Fibroblast of lung (primary cell): ENCODE measurements at regions not wholly inside any gene's neighbourhood (a gene's known extent, or its start where the extent isn't known, plus 50 kb on each side); places are given as distances from the start of the nearest gene placed in this dataset.
A peak's percentile ranks its signal among the peaks of the same experiment; 100 is the strongest.
"Not testable (repeated sequence)": the region's sequence is repeated elsewhere in the genome, so short reads cannot be mapped to it uniquely, and the experiment has no call there.

Source experiments
- DNase-seq, 2 donors: peaks; one replicate each; pipeline versions ENCODE4 v3.0.0 to v3.0.0-alpha.2; 2010; ENCODE audit warnings: low read depth in 2 of 2
- H2AFZ ChIP-seq: 2 replicates; pipeline ENCODE4 v1.5.1; 2012; ENCODE audit warnings: low read length, control low read depth, inconsistent platforms
- H3K27ac ChIP-seq: 2 replicates; pipeline ENCODE4 v1.5.1; 2011; ENCODE audit warnings: low read length, control low read depth; ENCODE audit not compliant: insufficient read depth
- H3K27me3 ChIP-seq: 2 replicates; pipeline ENCODE4 v1.5.1; 2011; ENCODE audit warnings: mild to moderate bottlenecking, low read length; ENCODE audit not compliant: control insufficient read depth, insufficient read depth
- H3K36me3 ChIP-seq: 2 replicates; pipeline ENCODE4 v1.5.1; 2011; ENCODE audit warnings: low read length; ENCODE audit not compliant: control insufficient read depth, insufficient read depth
- H3K4me1 ChIP-seq: 2 replicates; pipeline ENCODE4 v1.5.1; 2011; ENCODE audit warnings: low read length; ENCODE audit not compliant: control insufficient read depth, insufficient read depth; ENCODE audit errors: extremely low read depth
- H3K4me2 ChIP-seq: 2 replicates; pipeline ENCODE4 v1.5.1; 2011; ENCODE audit warnings: low read length, control low read depth; ENCODE audit not compliant: insufficient read depth; ENCODE audit errors: extremely low read depth
- H3K4me3 ChIP-seq, 4 experiments: fragments of 200-600 bp in 1 of 4; sonication (generic) in 1 of 4; replicated peaks in 1 of 4; 2 replicates each; pipeline ENCODE4 v1.5.1; 2011 to 2016; ENCODE audit warnings: low read length in 4 of 4, low read depth in 3 of 4, mild to moderate bottlenecking in 3 of 4, control low read depth in 2 of 4, inconsistent platforms in 1 of 4, mixed read lengths in 1 of 4; ENCODE audit not compliant: insufficient read depth in 1 of 4; ENCODE audit errors: control extremely low read depth in 1 of 4
- H3K79me2 ChIP-seq: 2 replicates; pipeline ENCODE4 v1.5.1; 2012; ENCODE audit warnings: mild to moderate bottlenecking, low read length, inconsistent platforms; ENCODE audit not compliant: control insufficient read depth, insufficient read depth
- H3K9ac ChIP-seq: 2 replicates; pipeline ENCODE4 v1.5.1; 2011; ENCODE audit warnings: mild to moderate bottlenecking, low read length, control low read depth; ENCODE audit not compliant: insufficient read depth
- H3K9me3 ChIP-seq: 2 replicates; pipeline ENCODE4 v1.5.1; 2012; ENCODE audit warnings: low read depth, low read length; ENCODE audit not compliant: control insufficient read depth, insufficient read depth
- H4K20me1 ChIP-seq: 2 replicates; pipeline ENCODE4 v1.5.1; 2011; ENCODE audit warnings: low read length; ENCODE audit not compliant: control insufficient read depth, insufficient read depth; ENCODE audit errors: extremely low read depth
- CTCF ChIP-seq, 2 donors: IDR thresholded peaks in 1 of 2; conservative IDR thresholded peaks in 1 of 2; 1 replicate in 1 of 2; 2 replicates in 1 of 2; pipeline ENCODE4 v1.5.1; 2011 to 2012; ENCODE audit warnings: low read length in 2 of 2, control low read depth in 1 of 2, inconsistent platforms in 1 of 2, low read depth in 1 of 2, mild to moderate bottlenecking in 1 of 2
- EZH2 ChIP-seq: IDR thresholded peaks from 2 replicates; pipeline ENCODE4 v1.5.1; 2012; ENCODE audit warnings: low read length, control low read depth, mild to moderate bottlenecking; ENCODE audit errors: missing control alignments

- Histone ChIP-seq H3K4me2 (no peak overlapping the region), H3K9me3 (no peaks in the 10 kb centered on the region), H4K20me1 (no peaks in the 10 kb centered on the region), H3K9ac (no peak overlapping the region), H3K27ac (no peak overlapping the region), H3K4me3 (no peak overlapping the region), H3K4me1 (peaks cover 9% of the 10 kb centered on the region), H2AFZ (no peak overlapping the region), H3K79me2 (no peaks in the 10 kb centered on the region), H3K27me3 (no peaks in the 10 kb centered on the region), H3K36me3 (no peaks in the 10 kb centered on the region)
- TF ChIP-seq CTCF (conservative IDR thresholded peaks at IDR 0.05 in 1 of 2, IDR thresholded peaks at IDR 0.05 in 1 of 2; ENCODE audit: low read depth in 1 of 2, low read length in 2 of 2) = no peak
- TF ChIP-seq EZH2 = no peak
- no peak for DNase-seq
Observed at GRCh38 chr6:140446241-140446640, 1071.8 kb upstream of the CITED2 start.

- H3K9me3 ChIP-seq = no peaks in the 10 kb centered on the region
- no peak overlapping the region for H3K9ac ChIP-seq
- no peaks in the 10 kb centered on the region for H3K79me2 ChIP-seq
- no peaks in the 10 kb centered on the region for H3K27me3 ChIP-seq
- no peaks in the 10 kb centered on the region for H4K20me1 ChIP-seq
- H3K36me3 ChIP-seq = no peaks in the 10 kb centered on the region
- peak; percentile 53 to 83 for DNase-seq
- H2AFZ ChIP-seq = no peak overlapping the region
- H3K27ac ChIP-seq = no peak overlapping the region
- H3K4me3 ChIP-seq = no peak overlapping the region
- peaks cover 11% of the 10 kb centered on the region for H3K4me1 ChIP-seq
- peak overlapping the region; percentile 15 for H3K4me2 ChIP-seq
- TF ChIP-seq CTCF (conservative IDR thresholded peaks at IDR 0.05 in 1 of 2, IDR thresholded peaks at IDR 0.05 in 1 of 2; ENCODE audit: low read depth in 1 of 2, low read length in 2 of 2) (no peak), EZH2 (no peak)
Observed at GRCh38 chr6:140445474-140446004, 1071.1 kb upstream of the CITED2 start.

GRCh38 chr6:140443112-140443511 is 1068.7 kb upstream of the CITED2 start:
- H2AFZ ChIP-seq, H3K9me3 ChIP-seq, DNase-seq, H3K27ac ChIP-seq, H3K79me2 ChIP-seq, H3K9ac ChIP-seq, H3K4me3 ChIP-seq, H4K20me1 ChIP-seq, H3K36me3 ChIP-seq, H3K27me3 ChIP-seq, H3K4me2 ChIP-seq: not testable (repeated sequence)
- H3K4me1 ChIP-seq = peaks cover 14% of the 10 kb centered on the region
